OCI-LY1 (cell line): ENCODE measurements at regions not wholly inside any gene's neighbourhood (a gene's known extent, or its start where the extent isn't known, plus 50 kb on each side); places are given as distances from the start of the nearest gene placed in this dataset.

Experiments used
- CTCF ChIP-seq: fragments of 200-600 bp; sonication (generic), shearing (Covaris generic); IDR thresholded peaks from 2 replicates; pipeline ENCODE4 v1.5.1; 2017; ENCODE audit warnings: mild to moderate bottlenecking, antibody characterized with exemption, low read length, moderate library complexity, mixed read lengths
- EZH2 ChIP-seq: fragments of 200-600 bp; sonication (generic), shearing (Covaris generic); IDR thresholded peaks from 2 replicates; pipeline ENCODE4 v1.8.0; 2017; ENCODE audit warnings: borderline replicate concordance, mixed run types, mild to moderate bottlenecking, antibody characterized with exemption, low read length, moderate library complexity, mixed read lengths

GRCh38 chr3:193165431-193166120, 75.4 kb upstream of the PLAAT1 start:
- no peak for TF ChIP-seq CTCF
- TF ChIP-seq EZH2 = no peak
